ENCODE measurements at regions not wholly inside any gene's neighbourhood (a gene's known extent, or its start where the extent isn't known, plus 50 kb on each side); places are given as distances from the start of the nearest gene placed in this dataset.
A peak's percentile ranks its signal among the peaks of the same experiment; 100 is the strongest.

- Histone ChIP-seq H4K20me1 (ENCODE audit: insufficient read depth) (no peaks in the 10 kb centered on the region), H3F3A (ENCODE audit: insufficient read depth) (no peaks in the 10 kb centered on the region), H3K36me3 (ENCODE audit: low read depth) (no peaks in the 10 kb centered on the region), H3K27ac (no peak overlapping the region), H2AFZ (no peak overlapping the region), H3K9ac (no peak overlapping the region), H3K4me2 (ENCODE audit: unreplicated experiment) (no peak overlapping the region), H3K4me1 (ENCODE audit: insufficient read depth) (peaks cover under 1% of the 10 kb centered on the region; the same call in 1 of the 2 replicates), H3K4me3 (no peak overlapping the region), H3K27me3 (replicated peaks; ENCODE audit: insufficient read depth) (no peaks in the 10 kb centered on the region), H3K9me2 (ENCODE audit: insufficient read depth) (no peaks in the 10 kb centered on the region), H3K79me2 (ENCODE audit: insufficient read depth) (no peaks in the 10 kb centered on the region), H3K9me3 (ENCODE audit: low read depth) (no peaks in the 10 kb centered on the region)
- DNase-seq = no peak
- TF ChIP-seq EZH2 (IDR thresholded peaks at IDR 0.05; ENCODE audit: insufficient read depth, poor library complexity, severe bottlenecking) (no peak), EZH2phosphoT487 (IDR thresholded peaks at IDR 0.05; ENCODE audit: insufficient read depth, low read depth) (no peak)
- WGBS, 2 experiments (ENCODE audit: low coverage in 1 of 2, low lambda C conversion rate in 2 of 2, missing lambda C conversion rate in 2 of 2) = 68 to 77% methylated on average over 4 of the region's 4 CpGs
- in situ Hi-C loops (cut with MboI) = no loop called here
Measured at GRCh38 chr14:83289390-83289789, 1755.7 kb upstream of the SEL1L start.

GRCh38 chr14:83289896-83290295 is 1756.2 kb upstream of the SEL1L start:
- no peaks in the 10 kb centered on the region for H4K20me1 ChIP-seq (ENCODE audit: insufficient read depth)
- 52 to 53% methylated on average over 1 of the region's 1 CpG for WGBS, 2 experiments (ENCODE audit: low coverage in 1 of 2, low lambda C conversion rate in 2 of 2, missing lambda C conversion rate in 2 of 2)
- H3K9me2 ChIP-seq (ENCODE audit: insufficient read depth) = no peaks in the 10 kb centered on the region
- in situ Hi-C loops (cut with MboI) = no loop called here
- no peak overlapping the region for H3K4me2 ChIP-seq (ENCODE audit: unreplicated experiment)
- H3K79me2 ChIP-seq (ENCODE audit: insufficient read depth) = no peaks in the 10 kb centered on the region
- peaks cover 5% of the 10 kb centered on the region for H3K4me1 ChIP-seq (ENCODE audit: insufficient read depth)
- H3K27ac ChIP-seq = no peak overlapping the region
- DNase-seq = peak; percentile 3
- no peak overlapping the region for H2AFZ ChIP-seq
- no peaks in the 10 kb centered on the region for H3K9me3 ChIP-seq (ENCODE audit: low read depth)
- H3F3A ChIP-seq (ENCODE audit: insufficient read depth) = 0 out of 2 replicates have a peak, but pooled peaks cover 4% of the 10 kb centered on the region
- H3K36me3 ChIP-seq (ENCODE audit: low read depth) = no peaks in the 10 kb centered on the region
- TF ChIP-seq EZH2 (IDR thresholded peaks at IDR 0.05; ENCODE audit: insufficient read depth, poor library complexity, severe bottlenecking) = no peak
- no peak for TF ChIP-seq EZH2phosphoT487 (IDR thresholded peaks at IDR 0.05; ENCODE audit: insufficient read depth, low read depth)
- H3K4me3 ChIP-seq = no peak overlapping the region
- no peak overlapping the region for H3K9ac ChIP-seq
- H3K27me3 ChIP-seq (replicated peaks; ENCODE audit: insufficient read depth) = no peaks in the 10 kb centered on the region

DNA sequence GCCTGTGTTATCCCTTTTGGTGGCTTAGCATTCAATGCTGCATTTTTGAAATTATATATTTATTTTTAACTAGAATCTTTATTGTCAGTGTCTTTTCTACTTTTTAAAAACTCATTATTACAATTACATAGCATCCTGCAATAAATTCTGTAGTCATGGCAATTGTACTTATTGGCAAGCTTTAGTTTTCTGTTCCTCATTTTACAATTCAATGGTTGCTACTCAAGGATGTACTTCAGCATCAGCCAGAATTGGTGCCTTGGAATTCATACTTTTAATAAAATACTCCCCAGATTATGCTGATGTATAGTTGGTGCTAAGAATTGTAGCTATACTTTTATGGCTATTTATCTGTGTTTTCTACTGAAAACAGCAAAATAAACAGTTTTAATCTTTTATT is 1756.8 kb upstream of the SEL1L start:
- no peaks in the 10 kb centered on the region for H4K20me1 ChIP-seq (ENCODE audit: insufficient read depth)
- 0 out of 2 replicates have a peak, but pooled peaks cover 7% of the 10 kb centered on the region for H3F3A ChIP-seq (ENCODE audit: insufficient read depth)
- no peak overlapping the region for H3K4me2 ChIP-seq (ENCODE audit: unreplicated experiment)
- H3K4me3 ChIP-seq = no peak overlapping the region
- in situ Hi-C loops (cut with MboI) = no loop called here
- no peak overlapping the region for H2AFZ ChIP-seq
- TF ChIP-seq EZH2 (IDR thresholded peaks at IDR 0.05; ENCODE audit: insufficient read depth, poor library complexity, severe bottlenecking) = no peak
- TF ChIP-seq EZH2phosphoT487 (IDR thresholded peaks at IDR 0.05; ENCODE audit: insufficient read depth, low read depth) = no peak
- H3K27ac ChIP-seq = no peak overlapping the region
- no peaks in the 10 kb centered on the region for H3K9me2 ChIP-seq (ENCODE audit: insufficient read depth)
- H3K9ac ChIP-seq = no peak overlapping the region
- DNase-seq = no peak
- H3K9me3 ChIP-seq (ENCODE audit: low read depth) = no peaks in the 10 kb centered on the region
- no peaks in the 10 kb centered on the region for H3K79me2 ChIP-seq (ENCODE audit: insufficient read depth)
- H3K27me3 ChIP-seq (replicated peaks; ENCODE audit: insufficient read depth) = no peaks in the 10 kb centered on the region
- H3K36me3 ChIP-seq (ENCODE audit: low read depth) = no peaks in the 10 kb centered on the region
- peaks cover 11% of the 10 kb centered on the region for H3K4me1 ChIP-seq (ENCODE audit: insufficient read depth)

- peak; percentile 9 for DNase-seq
- no peaks in the 10 kb centered on the region for H3K27me3 ChIP-seq (replicated peaks; ENCODE audit: insufficient read depth)
- H3K4me1 ChIP-seq (ENCODE audit: insufficient read depth) = peaks cover 11% of the 10 kb centered on the region
- TF ChIP-seq EZH2phosphoT487 (IDR thresholded peaks at IDR 0.05; ENCODE audit: insufficient read depth, low read depth) = no peak
- TF ChIP-seq EZH2 (IDR thresholded peaks at IDR 0.05; ENCODE audit: insufficient read depth, poor library complexity, severe bottlenecking) = no peak
- in situ Hi-C loops (cut with MboI) = no loop called here
- H3K4me3 ChIP-seq = no peak overlapping the region
- H3K27ac ChIP-seq = no peak overlapping the region
- H4K20me1 ChIP-seq (ENCODE audit: insufficient read depth) = no peaks in the 10 kb centered on the region
- H3K4me2 ChIP-seq (ENCODE audit: unreplicated experiment) = no peak overlapping the region
- no peaks in the 10 kb centered on the region for H3K79me2 ChIP-seq (ENCODE audit: insufficient read depth)
- H3K9me3 ChIP-seq (ENCODE audit: low read depth) = no peaks in the 10 kb centered on the region
- H2AFZ ChIP-seq = no peak overlapping the region
- 7 to 8% methylated on average over 1 of the region's 1 CpG for WGBS, 2 experiments (ENCODE audit: low coverage in 1 of 2, low lambda C conversion rate in 2 of 2, missing lambda C conversion rate in 2 of 2)
- 0 out of 2 replicates have a peak, but pooled peaks cover 7% of the 10 kb centered on the region for H3F3A ChIP-seq (ENCODE audit: insufficient read depth)
- no peaks in the 10 kb centered on the region for H3K36me3 ChIP-seq (ENCODE audit: low read depth)
- H3K9ac ChIP-seq = no peak overlapping the region
- no peaks in the 10 kb centered on the region for H3K9me2 ChIP-seq (ENCODE audit: insufficient read depth)
Measured at GRCh38 chr14:83291714-83292113, 1758.1 kb upstream of the SEL1L start.

DNA sequence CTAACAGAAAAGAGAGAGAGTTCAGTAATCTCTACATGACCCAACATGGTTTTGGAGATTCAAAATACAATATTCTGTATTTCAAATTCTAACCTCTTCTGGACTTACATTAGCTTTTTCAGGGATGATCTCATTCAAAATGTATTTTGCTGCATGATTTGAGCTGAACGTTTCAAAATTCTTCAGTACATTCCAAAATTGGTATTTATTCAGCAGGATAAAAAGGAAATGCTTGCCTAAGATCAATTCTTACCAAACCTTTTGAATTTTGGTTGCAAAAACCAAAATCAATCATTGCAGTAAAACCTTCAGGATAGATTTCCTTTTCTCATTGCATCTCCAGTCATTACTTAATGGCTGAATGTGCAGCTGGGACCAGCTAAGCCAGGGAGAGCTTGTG is 1761.3 kb upstream of the SEL1L start:
- peak; percentile 24 for DNase-seq
- in situ Hi-C loops (cut with MboI) = no loop called here

More for the DNA sequence above, 1761.3 kb upstream of the SEL1L start:
- Histone ChIP-seq H3K4me1 (ENCODE audit: insufficient read depth) (peaks cover 11% of the 10 kb centered on the region), H3K27me3 (replicated peaks; ENCODE audit: insufficient read depth) (no peaks in the 10 kb centered on the region), H3K9ac (no peak overlapping the region), H3K9me3 (ENCODE audit: low read depth) (no peaks in the 10 kb centered on the region), H3K79me2 (ENCODE audit: insufficient read depth) (no peaks in the 10 kb centered on the region), H3K4me3 (no peak overlapping the region), H3K4me2 (ENCODE audit: unreplicated experiment) (peak overlapping the region; percentile 14), H3K9me2 (ENCODE audit: insufficient read depth) (no peaks in the 10 kb centered on the region), H3K36me3 (ENCODE audit: low read depth) (no peaks in the 10 kb centered on the region), H4K20me1 (ENCODE audit: insufficient read depth) (no peaks in the 10 kb centered on the region), H3K27ac (no peak overlapping the region), H3F3A (ENCODE audit: insufficient read depth) (0 out of 2 replicates have a peak, but pooled peaks cover 7% of the 10 kb centered on the region), H2AFZ (peak overlapping the region; percentile 41; the same call in 1 of the 2 replicates)
- WGBS, 2 experiments (ENCODE audit: low coverage in 1 of 2, low lambda C conversion rate in 2 of 2, missing lambda C conversion rate in 2 of 2) = 0% methylated on average over 1 of the region's 1 CpG
- no peak for TF ChIP-seq EZH2phosphoT487 (IDR thresholded peaks at IDR 0.05; ENCODE audit: insufficient read depth, low read depth)
- no peak for TF ChIP-seq EZH2 (IDR thresholded peaks at IDR 0.05; ENCODE audit: insufficient read depth, poor library complexity, severe bottlenecking)
